ENCODE measurements at regions not wholly inside any gene's neighbourhood (a gene's known extent, or its start where the extent isn't known, plus 50 kb on each side); places are given as distances from the start of the nearest gene placed in this dataset.

DNA sequence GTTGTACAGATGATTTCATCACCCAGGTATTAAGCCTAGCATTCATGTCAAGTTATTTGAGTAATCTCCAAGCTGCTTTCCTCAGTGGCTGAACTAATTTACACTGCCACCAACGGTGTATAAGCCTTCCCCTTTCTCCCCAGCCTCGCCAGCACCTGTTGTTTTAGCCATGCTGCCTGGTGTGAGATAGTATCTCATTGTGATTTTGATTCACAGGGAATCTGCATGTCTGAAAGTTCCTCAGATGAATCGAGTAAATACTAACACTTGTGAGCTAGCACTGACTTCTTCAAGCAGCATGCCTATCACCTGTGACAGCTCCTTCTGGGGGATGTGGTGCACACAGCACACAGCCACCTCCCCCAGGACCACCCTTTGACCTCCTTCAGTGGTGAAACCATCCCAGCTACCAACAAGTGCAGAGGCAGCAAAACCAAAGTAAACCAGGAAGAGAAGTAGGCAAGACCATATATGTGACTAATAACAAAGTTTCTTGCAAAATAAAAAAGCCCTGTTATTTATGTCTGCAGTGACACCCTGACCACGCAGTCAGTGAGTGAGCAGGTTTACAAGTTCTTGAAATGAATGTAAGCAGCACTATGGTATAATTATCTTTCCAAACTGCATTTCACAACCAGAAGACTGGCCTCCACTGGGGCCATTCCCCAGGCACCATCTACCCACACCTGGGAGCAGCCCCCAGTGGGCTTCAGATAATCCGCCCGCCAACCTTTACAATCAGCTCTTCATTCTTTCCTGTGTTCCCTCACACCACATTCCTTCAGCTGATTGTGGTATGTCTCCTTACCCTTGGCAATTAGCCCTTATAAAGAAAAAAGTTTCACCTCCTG lies 173.8 kb downstream of the ETS2 start:
- no peak for TF ChIP-seq CTCF (IDR thresholded peaks at IDR 0.05; ENCODE audit: low read length)
- TF ChIP-seq EZH2phosphoT487 (IDR thresholded peaks at IDR 0.05; ENCODE audit: low read length): no peak
- no peak for TF ChIP-seq EZH2 (optimal IDR thresholded peaks at IDR 0.05; ENCODE audit: low read depth, low read length)

Measured in MM.1S (cell line).